ENCODE measurements at regions not wholly inside any gene's neighbourhood (a gene's known extent, or its start where the extent isn't known, plus 50 kb on each side); places are given as distances from the start of the nearest gene placed in this dataset.

- TF ChIP-seq YY1 (IDR thresholded peaks at IDR 0.05; ENCODE audit: insufficient read depth, insufficient read length), result no peak
- no peak for TF ChIP-seq SUZ12 (IDR thresholded peaks at IDR 0.05; ENCODE audit: extremely low read depth, insufficient read depth, insufficient read length)
These were observed 323.0 kb downstream of the PLPP3 start for GRCh38 chr1:56256153-56257000.

Data from NT2/D1 (cell line).